DMS53 treated with DMSO at 0.1 percent for 48 hours (cell line): ENCODE measurements at regions not wholly inside any gene's neighbourhood (a gene's known extent, or its start where the extent isn't known, plus 50 kb on each side); places are given as distances from the start of the nearest gene placed in this dataset.
"Not testable (repeated sequence)": the region's sequence is repeated elsewhere in the genome, so short reads cannot be mapped to it uniquely, and the experiment has no call there.

Experiments
- DNase-seq: peaks from one replicate; lab custom pipeline; 2025; ENCODE audit not compliant: unreplicated experiment; lab: John Stamatoyannopoulos, UW

- DNase-seq, result no peak
Observed at GRCh38 chr2:16927398-16927797, 261.8 kb upstream of the CYRIA start.

- no peak for DNase-seq
Observed at GRCh38 chr2:16925145-16925544, 259.5 kb upstream of the CYRIA start.

- DNase-seq, result not testable (repeated sequence)
Observed at GRCh38 chr2:16915341-16915755, 249.7 kb upstream of the CYRIA start.

GRCh38 chr2:16911746-16912145, 246.1 kb upstream of the CYRIA start:
- no peak for DNase-seq

GRCh38 chr2:16908656-16909055, 243.0 kb upstream of the CYRIA start:
- no peak for DNase-seq

- DNase-seq, result no peak
Observed at GRCh38 chr2:16907645-16908282, 242.1 kb upstream of the CYRIA start.

- not testable (repeated sequence) for DNase-seq
Observed at GRCh38 chr2:16905325-16905724, 239.7 kb upstream of the CYRIA start.

GRCh38 chr2:16900405-16901025, 234.9 kb upstream of the CYRIA start:
- peak; percentile 21 for DNase-seq

GRCh38 chr2:16899958-16900357, 234.3 kb upstream of the CYRIA start:
- no peak for DNase-seq

- no peak for DNase-seq
Observed at GRCh38 chr2:16890081-16890480, 224.4 kb upstream of the CYRIA start.

GRCh38 chr2:16885027-16885426, 219.4 kb upstream of the CYRIA start:
- no peak for DNase-seq

- DNase-seq, result no peak
Observed at GRCh38 chr2:16882706-16883105, 217.1 kb upstream of the CYRIA start.

GRCh38 chr2:16881122-16881521, 215.5 kb upstream of the CYRIA start:
- DNase-seq, result peak; percentile 50

- DNase-seq, result no peak
Observed at GRCh38 chr2:16871411-16871810, 205.8 kb upstream of the CYRIA start.

- peak; percentile 21 for DNase-seq
Observed at GRCh38 chr2:16870491-16871076, 204.9 kb upstream of the CYRIA start.

GRCh38 chr2:16869711-16870110, 204.1 kb upstream of the CYRIA start:
- no peak for DNase-seq

- DNase-seq, result no peak
Observed at GRCh38 chr2:16862471-16862870, 196.8 kb upstream of the CYRIA start.

- no peak for DNase-seq
Observed at GRCh38 chr2:16861530-16861929, 195.9 kb upstream of the CYRIA start.

- DNase-seq, result no peak
Observed at GRCh38 chr2:16861111-16861510, 195.5 kb upstream of the CYRIA start.

- DNase-seq, result no peak
Observed at GRCh38 chr2:16860627-16861026, 195.0 kb upstream of the CYRIA start.

- no peak for DNase-seq
Observed at GRCh38 chr2:16855183-16855582, 189.5 kb upstream of the CYRIA start.

- no peak for DNase-seq
Observed at GRCh38 chr2:16853088-16853487, 187.5 kb upstream of the CYRIA start.

- no peak for DNase-seq
Observed at GRCh38 chr2:16852651-16853050, 187.0 kb upstream of the CYRIA start.
